ENCODE measurements at regions not wholly inside any gene's neighbourhood (a gene's known extent, or its start where the extent isn't known, plus 50 kb on each side); places are given as distances from the start of the nearest gene placed in this dataset.

DNA sequence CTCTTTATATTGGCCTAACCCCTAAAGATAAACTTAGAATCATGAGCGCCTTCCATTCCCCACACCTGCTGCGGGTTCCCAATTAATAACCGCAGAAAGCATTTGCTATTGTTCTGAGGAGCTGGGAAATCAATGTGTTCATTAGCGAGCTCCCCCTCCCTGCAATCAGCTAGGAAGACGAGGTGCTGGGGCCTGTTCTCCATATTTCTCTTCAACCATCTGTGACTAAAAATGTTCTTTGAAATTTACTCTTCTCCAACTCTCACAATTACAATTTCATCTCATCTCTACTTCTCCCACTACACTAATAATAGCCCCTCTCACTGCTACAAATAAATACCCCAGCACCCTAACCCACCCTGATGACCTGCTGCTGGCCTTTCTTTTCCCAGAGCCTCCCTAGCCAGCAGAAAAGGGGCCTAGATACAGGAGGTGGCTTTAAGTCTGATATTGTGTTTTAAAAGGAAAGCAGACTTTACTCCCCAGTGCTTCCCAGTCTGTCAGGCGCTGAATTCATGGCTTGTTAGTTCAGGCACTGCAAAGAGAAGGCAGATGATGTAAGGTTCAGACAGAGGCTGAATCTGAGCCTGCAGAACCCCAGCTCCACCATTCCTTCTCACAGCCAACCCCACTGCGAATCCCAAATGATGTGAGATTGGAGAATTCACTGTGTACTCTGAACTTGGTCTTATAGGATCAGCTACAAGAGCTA lies 477.5 kb upstream of the DAB1 start:
- DNase-seq, result peak; percentile 25

DNA sequence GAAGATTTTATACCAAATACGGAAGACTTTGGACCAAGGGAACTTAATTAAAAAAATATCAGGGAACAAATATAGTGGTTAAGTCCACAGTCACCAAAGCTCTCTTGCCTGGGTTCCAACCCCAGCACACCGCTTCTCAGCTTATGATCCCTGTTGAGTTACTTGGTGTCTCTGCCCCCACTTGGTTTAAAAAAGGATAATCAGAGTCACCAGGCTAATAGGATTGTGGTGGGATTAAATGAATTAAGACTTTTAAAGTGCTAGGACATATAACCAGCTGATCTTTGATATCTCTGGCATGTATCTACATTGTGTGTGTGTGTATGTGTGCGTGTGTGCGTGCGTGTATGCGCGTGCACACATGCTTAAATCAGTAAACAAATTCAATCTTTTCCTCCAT lies 474.7 kb upstream of the DAB1 start:
- DNase-seq, result no peak

DNA sequence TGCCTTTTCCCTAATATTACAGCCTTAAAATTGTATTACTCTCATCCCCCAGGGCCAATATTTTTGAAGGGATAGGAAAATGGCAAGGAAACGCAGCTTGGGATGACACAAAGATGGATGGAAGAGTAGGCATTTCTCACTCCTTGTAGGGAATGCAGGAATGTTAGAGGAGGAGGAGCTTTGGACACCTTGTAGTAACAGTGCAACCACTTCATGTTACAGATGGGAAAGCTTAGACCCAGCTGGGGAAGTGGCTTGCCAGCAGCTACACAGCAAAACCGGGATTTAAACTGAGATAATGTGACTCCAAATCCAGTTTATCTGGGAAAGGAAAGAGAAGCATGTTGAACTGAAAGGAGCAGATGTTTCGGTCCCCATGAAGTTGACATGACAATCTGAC lies 473.7 kb upstream of the DAB1 start:
- DNase-seq, result no peak

DNA sequence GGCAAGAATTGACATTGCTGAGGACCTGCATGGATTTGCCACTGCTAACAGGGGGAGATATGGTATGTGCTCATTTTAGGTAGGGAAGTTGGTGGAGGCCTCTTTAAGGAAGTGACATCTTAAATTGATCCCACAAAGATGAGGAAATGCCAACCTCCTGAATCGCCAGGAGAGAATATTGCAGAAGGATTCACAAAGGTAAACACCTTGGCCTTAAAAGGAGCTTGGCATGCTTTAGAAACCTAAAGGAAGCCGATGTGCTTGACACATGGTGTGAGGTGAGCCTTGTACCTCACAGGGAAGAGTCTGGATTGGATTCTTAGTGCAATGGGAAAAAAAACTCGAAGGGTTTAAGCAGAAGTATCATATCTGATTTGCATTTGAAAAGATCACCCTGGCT lies 470.5 kb upstream of the DAB1 start:
- no peak for DNase-seq

DNA sequence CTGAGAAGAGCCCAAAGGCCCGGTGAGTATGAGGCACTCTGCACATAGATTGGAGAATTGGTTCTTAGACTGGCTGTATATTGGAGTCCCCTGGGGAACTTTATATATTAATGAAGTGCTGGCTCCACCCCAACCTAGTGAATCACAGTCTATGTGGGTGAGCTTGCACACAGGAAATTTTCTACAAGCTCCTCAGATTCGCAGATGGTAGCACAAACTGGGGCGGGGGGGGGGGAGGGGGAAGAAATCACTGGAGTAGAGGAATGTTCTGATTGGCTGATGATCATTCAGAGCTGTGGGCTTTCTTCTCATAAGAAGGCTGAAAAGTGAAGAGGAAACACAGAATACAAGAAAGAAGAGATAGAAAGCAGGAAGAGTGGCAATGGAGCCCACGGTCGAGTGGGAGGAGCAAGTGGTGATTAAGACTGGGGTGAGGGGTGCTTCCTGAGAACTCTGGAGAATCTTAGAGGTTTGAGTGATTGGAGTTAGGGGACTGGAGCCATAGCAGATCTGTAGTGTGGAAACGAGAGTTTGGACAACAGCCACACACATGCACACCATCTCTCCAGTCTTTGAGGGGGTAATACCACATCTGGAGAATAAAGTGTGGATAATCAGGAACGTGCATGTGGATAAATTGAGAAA lies 465.9 kb upstream of the DAB1 start:
- no peak for DNase-seq

DNA sequence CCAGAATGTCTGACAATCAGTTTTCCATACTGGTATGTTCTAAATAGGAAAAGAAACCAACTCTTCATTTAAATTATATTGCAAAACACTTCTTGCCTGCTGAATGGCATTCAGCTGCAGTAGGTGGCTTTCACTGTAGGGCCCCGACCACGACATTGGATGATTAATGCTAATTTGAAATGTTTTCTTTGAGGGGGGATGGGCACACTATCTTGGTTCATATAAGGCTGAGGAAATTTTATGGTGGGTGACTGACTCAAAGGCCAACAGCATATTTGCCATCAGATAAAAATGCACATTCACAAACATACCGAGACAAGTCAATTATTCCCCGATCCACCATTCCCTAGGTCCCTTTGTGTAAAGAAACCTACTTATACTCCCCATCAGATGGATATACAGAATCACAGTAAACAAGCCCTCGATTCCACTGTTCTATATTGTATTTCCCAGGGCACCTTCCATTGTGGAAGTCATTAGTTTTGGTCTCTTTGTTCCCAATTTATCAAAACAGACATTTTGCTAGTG lies 464.2 kb upstream of the DAB1 start:
- no peak for DNase-seq

DNA sequence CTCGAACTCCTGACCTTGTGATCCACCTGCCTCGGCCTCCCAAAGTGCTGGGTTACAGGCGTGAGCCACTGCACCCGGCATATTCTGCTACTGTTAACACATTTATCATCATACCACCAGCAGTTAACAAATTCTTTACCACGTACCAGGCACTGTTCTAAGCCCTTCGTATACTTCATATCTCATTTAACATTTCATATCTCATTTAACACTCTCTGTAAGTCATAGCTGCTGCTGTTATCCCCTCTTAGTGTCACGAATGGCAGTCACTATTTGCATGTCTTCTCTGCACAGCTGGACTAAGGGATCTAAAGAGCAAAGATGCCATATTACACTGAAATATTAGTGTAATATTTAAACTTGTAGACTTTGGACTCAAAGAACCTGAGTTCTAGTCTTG lies 462.5 kb upstream of the DAB1 start:
- DNase-seq, result no peak

DNA sequence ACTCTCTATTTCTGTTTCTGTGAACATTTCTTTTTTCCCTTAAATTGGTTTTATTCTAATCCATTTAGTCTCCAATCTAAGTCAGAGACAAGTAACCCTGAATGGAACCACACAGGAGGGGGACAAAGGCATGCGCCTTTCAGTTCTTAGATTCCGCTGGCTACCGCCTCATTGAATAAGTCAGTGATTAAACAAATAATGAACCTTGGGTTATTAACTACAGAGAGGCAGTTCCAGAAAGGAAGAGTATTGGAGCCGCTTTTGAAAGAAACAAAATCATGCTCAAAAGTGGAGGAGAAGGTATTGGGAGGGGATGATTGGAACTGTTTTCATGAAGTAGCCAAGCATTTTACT lies 459.8 kb upstream of the DAB1 start:
- no peak for DNase-seq

DNA sequence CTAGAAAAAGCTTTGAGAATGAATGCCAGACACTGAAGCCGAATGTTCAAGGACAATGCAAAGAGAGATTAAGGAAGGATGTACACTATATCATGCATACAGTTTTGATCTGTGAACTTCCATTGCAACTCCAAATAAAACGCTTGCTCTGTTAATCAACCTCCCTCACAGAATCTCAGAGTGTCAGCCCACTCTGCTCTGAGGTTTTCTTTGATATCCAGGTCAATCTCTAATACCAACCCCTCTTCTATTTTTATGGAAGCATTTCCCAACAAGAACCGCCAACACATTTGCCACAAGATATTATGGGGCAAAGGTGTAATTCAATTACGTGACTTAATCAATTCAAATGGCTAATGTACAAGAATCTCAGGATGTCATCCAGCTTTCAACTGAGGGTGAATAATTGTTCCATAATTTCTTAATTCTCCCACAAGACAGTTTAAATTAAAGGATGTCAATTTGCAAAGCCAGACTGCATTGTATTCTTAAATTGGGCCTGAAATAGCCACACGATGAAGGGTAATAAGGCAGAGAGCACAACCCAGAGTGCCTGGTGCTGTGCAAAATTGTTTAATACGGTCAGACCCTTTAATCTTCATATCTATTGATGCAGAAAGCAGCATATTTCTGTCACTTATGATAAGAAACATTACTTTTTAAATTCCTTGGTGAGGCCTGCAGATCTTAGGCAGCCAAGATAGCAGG lies 459.2 kb upstream of the DAB1 start:
- DNase-seq, result no peak

DNA sequence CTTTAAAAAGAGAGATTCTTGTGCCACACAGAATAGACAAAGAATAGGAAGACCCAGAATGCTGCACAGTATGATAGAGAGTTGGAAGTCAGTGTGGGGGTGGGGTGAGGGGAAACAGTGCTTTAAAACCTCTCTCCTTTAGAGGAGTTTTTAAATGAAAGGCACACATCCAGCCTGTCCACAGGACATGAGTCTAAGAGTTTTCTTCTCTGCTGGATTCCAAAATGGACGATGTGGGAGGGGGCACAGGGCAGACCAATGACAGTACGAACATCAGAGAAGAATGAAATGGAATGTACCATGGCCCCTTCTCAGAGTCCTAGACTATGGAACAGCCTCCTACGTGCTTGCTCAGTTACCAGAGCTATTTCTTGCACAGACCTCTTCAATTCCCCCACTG lies 458.2 kb upstream of the DAB1 start:
- no peak for DNase-seq

DNA sequence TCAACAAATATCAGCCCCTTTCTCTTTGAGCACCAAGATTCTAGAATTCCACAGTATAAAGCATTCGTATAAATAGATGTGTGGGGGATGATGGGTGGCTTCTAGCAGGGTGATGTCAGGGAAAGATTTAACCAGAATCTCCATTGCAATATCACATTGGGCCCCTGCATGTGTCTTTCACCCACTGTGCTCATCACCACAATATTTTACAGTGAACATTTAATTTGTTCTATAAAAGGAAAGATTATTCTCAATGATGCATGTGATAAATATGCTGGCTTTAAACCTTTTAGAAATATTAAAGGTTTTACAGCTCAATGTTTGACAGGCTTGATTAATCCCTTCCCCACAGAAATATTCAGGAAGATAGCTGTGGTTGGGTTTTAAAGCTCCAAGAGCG lies 457.8 kb upstream of the DAB1 start:
- no peak for DNase-seq

DNA sequence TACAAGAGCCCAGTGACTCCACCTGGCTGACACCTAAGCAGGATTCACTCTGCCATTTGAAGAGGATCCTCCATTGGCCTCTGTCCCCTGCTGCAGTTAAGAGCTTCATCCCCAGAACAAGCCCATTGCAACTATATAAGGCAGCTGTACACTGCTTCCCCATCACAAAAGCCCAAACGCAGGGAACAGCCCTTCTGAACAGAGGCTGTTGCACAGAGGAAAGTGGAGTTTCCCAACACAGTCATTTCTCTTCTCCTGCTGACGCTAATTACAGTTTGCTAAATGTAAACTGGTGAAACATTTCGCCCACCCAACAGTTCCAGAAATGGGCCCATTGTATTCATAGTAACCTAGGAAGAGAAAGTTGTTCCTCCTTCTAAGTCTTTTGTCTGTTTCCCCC lies 455.8 kb upstream of the DAB1 start:
- no peak for DNase-seq

DNA sequence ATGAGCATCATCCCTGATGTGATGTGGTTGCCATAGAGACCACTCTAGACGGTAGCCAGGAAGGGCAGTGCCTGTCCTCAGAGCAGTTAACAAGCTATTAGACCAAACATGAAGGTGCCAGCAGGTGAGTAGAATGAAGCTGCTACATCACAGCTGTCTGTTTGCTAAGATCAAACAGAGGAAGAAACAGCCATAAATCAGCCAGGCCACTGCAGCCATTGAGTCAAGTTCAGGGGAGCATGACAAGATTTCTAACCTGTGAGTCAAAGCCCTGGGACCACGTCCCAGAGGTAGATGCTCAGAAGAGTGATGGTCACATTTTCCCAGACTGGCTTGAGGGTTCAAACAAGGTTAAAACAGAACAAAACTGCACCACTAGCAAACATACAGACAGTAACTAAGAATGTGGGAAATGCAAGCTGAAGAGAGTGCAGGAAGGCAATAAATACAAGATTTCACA lies 450.6 kb upstream of the DAB1 start:
- no peak for DNase-seq

DNA sequence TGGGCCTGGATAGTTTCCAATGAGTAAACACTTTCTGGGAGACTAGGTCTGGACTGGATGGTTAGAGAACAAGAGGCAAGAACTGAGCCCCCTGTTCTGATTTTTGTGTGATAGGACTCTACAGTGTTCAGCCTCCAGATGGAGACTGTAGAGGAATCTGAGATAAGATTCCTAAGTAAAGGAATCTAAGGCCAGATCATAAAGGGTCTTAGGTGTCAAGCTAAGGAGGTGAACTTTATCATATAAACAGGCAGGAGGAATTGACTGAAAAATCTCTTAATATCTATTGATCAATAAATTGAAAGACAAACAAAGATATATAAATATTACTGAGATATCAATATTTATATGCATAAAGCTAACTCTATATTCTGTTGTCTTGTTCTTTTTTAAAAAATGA lies 449.1 kb upstream of the DAB1 start:
- no peak for DNase-seq

DNA sequence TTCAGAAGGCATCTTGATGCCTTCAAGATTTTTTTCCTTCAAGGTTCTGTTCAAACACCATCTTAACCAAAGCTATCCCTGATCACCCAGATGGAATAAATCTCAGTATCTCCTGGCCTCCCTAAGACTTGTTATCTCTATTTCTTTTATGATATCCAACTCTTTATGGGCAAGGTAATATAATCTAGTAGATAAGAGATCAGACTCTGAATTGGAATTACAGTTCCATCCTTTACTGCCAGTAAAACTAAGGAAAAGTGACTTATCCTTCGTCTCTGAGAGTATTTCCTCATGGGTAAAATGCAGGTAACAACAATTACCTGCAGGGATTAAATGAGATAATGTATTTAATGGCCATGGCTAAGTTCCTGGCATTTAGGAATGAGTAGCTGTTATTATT lies 445.0 kb upstream of the DAB1 start:
- DNase-seq, result no peak

DNA sequence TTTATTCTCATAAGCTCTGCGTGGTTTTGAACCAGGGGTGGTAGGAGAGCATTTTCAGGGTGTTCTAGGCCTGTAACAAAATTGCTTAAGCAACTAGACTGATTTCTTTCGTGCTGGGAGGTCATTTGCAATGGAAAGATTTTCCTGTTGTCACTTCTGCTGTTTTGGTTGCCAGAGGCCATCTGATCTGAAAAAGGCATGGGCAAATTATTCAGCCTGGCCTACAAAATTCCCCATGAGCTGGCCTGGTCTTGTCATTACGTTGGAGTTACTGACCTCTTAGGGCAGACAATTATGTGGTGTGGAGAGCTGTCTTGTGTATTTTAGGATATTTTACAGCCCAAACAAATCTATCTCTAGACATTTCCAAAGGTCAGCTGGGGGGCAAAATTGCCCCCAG lies 444.4 kb upstream of the DAB1 start:
- no peak for DNase-seq

DNA sequence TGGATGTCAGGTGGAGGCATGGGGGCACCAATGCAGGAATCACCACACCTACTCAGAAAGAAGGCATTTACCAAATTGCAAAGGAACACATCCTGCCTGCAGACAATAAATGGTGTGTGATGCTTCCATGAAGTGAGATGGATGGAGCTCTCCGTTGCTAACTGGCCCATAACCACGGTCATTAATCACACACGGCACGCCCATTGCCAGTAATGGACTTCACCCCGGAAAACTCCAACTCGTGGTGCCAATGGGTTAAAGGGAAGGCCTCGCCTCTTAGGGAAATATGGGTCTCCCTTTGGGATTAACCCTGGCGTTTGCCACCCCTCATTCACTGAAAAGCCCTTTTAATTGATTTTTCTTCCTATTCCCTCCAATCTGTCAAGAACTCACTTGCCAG lies 443.1 kb upstream of the DAB1 start:
- DNase-seq, result no peak

DNA sequence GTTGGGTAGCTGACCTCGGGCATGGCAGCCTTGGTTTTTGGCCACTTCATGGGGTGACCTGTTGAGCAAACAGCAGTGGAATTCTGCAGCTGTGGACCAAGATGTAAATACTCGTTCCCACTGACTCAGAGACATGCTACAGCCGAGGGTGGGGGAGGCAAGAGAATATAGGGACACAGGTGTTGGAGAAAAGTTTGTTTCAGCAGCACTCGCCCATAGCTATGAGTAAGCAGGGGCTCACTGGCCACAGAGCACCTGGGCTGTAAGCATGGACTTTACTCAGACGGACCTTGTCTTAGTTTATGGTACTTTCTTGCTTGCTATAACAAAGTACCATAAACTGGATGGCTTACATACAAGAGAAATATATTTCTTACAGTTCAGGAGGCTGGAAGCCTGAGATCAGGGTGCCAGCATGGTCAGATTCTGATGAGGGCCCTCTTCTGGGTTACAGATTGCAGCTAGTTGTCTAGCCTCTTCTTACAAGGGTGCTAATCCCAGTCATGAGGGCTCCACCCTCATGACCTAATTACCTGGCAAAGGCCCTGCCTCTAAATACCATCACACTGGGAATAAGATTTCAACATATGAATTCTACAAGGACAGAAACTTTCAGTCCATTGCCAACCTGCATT lies 437.2 kb upstream of the DAB1 start:
- DNase-seq, result no peak

DNA sequence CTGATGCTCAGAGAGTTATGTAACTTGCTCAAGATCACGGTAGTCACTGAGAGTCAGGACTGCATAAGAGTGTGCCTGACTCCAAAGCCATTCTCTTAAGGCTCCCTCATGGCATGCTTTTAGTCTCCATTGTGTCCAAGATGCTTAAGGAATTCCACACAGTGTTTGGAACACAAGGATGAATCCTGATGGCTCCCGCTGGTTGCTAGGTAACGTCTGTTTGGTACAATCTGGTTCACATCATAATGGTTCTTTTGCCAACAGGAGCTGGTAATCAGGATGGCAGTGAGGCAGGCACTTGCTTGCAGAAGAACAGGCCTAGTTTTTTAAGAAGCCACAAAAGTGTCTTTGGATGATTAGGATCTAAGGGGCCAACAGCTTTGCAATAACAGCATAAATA lies 436.5 kb upstream of the DAB1 start:
- no peak for DNase-seq

DNA sequence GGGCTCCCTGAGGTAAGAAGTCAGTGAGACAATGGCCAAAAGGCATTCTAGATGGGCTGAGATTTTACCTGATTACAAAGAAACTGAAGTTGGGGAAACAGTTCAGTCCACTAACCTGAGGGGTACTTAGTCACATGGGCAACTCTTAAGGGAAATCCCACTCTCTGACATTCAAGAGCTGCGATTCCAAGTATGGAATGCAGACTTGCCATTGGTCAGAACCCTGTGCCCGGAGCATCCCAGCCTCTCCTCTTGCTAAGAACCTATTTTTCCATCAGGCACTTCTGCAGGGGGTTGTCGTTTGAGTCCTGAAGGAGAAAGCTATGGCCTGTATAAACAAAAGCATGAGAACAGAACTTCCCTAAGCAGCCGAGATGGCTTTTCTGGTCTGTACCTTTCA lies 434.9 kb upstream of the DAB1 start:
- DNase-seq, result no peak

DNA sequence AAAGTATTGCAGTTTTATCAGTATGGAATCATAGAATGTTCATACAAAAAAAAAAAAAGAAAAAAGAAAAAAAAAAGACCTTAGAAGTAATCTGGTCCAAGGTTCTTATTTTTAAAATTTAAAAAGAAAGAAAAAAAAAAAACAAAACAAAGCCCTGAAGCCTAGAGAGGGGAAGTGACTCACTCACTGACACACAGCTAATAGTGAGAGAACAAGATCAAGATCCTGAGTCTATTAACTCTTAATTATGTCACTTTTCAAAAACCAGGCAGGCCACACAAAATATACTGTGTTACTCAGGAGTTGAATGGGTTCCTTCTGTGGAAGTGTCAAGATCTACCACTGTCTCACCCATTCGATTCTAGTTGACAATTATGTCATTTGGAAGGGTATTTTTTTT lies 433.9 kb upstream of the DAB1 start:
- DNase-seq, result no peak

DNA sequence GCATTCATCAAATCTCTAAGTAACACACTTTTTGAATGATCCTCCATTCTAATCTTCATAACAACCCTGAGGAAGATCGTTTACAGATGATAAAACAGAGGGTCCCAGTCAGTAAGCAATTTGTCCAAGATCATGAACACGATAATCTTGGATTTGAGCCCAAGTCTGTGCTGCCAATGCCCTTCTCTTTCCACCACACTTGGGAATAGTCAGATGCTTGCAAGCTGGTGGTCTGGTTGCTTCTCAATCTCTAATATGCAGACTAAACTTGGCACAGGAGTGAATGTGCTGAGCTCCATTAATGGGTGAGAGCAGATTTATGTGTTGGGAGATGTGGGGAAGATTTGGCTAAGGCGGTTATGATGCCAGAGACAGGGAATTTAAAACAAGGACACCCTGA lies 430.6 kb upstream of the DAB1 start:
- DNase-seq, result no peak

DNA sequence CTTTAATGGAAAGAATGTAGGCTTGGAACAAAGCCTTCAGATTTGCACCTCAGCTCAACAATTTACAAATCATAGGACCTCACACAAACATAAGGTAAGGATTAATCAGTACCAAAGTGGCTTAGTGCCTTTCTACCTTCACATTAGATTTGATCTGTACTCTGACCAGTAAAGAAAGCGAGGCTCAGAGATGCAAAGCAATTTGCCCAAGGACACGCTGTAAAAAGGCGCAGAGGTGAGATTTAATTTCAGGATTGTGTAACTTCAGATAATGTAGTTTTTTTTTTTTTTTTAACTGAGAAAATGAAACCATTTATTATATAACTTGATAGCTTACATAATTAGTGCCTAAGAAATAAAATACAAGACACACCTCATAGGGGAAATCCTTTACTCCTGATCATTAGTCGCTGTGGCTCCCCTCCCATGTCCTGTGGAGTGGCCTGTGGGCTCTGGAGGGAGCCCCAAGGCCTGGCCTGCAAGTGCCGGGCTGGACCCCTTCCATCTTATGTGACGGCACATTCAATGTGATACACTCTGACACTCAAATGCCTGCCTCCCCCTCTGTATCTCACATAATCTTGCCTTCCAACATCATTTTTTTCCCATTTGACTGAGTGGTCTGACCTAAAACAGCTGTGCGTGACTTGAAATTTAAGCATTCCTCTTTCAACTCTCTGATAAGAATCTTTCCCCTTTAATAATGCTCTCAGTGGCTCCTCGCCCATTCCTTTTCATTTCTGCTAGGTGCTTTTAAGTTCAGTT lies 426.5 kb upstream of the DAB1 start:
- no peak for DNase-seq
